ENCODE measurements at regions not wholly inside any gene's neighbourhood (a gene's known extent, or its start where the extent isn't known, plus 50 kb on each side); places are given as distances from the start of the nearest gene placed in this dataset.

GRCh38 chr9:135423725-135424124 lies 55.9 kb upstream of the PPP1R26 start:
- no peak for DNase-seq (ENCODE audit: low read depth, low spot score)

Data from astrocyte of the hippocampus (primary cell).